GM19467 (cell line): ENCODE measurements at regions not wholly inside any gene's neighbourhood (a gene's known extent, or its start where the extent isn't known, plus 50 kb on each side); places are given as distances from the start of the nearest gene placed in this dataset.

Experiments used
- ATAC-seq: cut with Tn5 transposase; IDR thresholded peaks from one replicate; pipeline ENCODE4 v1.9.1; 2021; ENCODE audit warnings: mild to moderate bottlenecking, moderate library complexity; ENCODE audit not compliant: unreplicated experiment

GRCh38 chr12:130016986-130017385 is 113.2 kb upstream of the TMEM132D start:
- no peak for ATAC-seq

DNA sequence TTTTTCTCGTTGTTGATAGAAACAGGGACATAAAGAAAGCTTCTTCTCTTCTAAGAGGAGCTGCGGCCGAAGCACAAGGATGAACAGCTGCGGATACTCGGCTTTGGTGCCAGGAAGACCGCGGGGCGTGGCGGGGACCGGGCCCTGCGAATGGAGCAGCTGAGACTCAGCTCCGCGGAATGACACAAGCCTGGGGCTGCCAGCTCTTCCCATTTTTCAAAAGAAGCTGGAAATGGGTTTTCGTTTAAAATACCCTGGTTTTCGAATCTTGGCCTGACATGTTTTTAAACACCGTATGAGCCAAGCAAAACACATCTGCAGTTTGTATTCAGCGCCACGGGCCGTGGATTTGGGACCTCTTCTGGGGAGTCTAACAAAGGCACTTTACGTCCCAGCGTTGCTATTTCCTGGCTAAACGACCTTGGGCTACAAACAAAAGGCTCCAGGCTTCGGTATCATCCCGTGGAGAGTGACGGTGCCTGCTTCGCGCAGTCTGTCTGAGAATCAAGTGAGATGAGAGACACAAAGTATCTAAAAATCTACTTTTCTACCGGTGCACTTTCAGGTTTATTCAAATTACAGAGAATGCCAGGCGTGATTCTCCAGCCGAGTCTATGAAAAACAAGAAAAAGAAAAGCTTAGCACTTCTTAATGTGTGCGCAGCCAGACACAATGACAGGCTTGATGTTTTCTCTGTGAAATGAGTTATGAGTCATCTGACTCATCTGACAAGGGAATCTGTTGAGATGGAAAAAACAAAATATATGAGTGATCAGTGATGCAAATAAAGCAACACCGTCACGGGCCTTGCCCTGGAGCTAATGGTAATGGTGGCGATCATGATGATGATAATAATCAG is 114.0 kb upstream of the TMEM132D start:
- ATAC-seq: no peak

DNA sequence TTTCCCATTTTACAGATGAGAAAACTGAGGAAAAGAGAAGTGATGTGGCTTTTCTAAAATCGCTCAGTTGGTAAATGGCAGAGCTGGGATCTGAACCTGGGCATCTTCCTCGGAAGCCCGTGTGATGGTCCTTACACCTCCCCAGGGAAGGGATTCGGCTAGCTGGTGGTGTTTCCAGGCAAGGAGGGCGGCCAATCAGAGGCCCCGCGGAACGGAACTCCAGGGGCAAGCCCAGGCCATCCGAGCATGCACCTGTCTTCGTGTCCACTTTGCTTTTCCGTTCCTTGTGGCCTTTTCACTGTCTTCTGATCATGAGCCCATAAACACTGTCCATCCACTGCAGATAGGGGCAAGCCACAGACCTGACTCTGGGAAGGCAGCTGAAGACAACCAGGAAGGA is 114.8 kb upstream of the TMEM132D start:
- no peak for ATAC-seq

- ATAC-seq: no peak
Measured at GRCh38 chr12:130026608-130027176, 122.9 kb upstream of the TMEM132D start.

- ATAC-seq: no peak
Measured at GRCh38 chr12:130027798-130028197, 124.0 kb upstream of the TMEM132D start.

- no peak for ATAC-seq
Measured at GRCh38 chr12:130029151-130029550, 125.3 kb upstream of the TMEM132D start.

GRCh38 chr12:130031041-130031440 is 127.2 kb upstream of the TMEM132D start:
- no peak for ATAC-seq

DNA sequence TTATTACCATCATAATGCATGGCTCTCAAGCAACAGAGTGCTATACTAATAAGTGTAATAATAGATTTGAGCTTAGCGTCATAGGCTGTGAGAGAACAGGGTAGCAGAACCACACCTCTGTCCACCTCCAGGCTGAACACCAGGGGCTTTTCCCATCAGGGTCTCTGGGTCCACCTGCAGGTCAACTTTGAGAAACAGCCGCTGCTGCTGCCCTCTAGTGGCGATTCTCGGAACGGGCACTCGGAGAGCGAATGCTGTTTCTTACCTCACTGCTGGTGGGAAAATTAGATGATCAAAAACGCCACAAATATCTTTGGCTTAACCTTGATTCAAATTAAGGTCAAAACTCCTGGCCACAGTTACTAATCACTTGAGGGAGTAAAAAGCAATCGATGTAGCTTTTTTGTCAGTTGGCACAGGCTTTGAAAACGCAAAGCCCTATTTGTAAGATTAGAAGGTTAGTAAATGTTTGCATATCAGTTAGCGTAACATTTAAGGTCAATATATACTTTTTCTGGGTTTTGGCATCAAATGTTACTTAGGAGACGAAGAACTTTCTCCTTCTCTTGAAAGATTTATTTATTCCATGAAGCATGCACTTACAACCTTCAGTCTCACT is 127.9 kb upstream of the TMEM132D start:
- ATAC-seq: peak; percentile 73

GRCh38 chr12:130041983-130042812 is 120.1 kb upstream of the FZD10 start:
- ATAC-seq: no peak

DNA sequence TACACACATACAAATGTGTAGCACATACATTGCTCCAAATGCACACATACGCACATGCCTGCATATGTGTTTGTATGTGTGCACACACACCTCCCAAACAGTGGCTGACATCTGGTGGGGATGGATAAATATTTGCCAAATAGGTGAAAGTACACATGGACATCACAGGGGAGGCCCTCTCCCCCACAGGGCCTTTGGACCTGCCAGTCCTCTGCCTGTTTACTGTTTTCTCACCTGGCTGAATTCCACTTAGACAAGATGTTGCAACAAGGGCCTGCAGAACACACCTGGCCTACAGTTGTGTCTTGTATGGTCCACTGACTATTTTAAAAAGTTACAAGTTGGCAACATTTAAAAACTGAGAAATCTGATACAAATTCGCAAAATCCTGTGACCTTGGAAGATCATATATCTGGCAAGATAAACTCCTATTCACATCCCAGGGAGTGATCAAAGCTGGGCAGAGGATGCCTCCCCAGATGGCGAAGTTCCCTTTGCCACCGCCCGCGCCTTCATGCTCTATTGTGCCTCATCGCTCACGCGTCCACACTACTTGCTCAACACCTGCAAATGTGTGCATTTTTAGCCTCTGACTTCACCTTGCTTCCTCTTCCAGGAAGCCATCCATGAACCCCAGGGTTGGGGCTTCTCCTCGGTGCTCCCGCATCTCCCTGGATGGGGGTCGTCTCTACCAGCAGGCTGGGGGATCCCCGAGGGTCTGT is 118.4 kb upstream of the FZD10 start:
- no peak for ATAC-seq

DNA sequence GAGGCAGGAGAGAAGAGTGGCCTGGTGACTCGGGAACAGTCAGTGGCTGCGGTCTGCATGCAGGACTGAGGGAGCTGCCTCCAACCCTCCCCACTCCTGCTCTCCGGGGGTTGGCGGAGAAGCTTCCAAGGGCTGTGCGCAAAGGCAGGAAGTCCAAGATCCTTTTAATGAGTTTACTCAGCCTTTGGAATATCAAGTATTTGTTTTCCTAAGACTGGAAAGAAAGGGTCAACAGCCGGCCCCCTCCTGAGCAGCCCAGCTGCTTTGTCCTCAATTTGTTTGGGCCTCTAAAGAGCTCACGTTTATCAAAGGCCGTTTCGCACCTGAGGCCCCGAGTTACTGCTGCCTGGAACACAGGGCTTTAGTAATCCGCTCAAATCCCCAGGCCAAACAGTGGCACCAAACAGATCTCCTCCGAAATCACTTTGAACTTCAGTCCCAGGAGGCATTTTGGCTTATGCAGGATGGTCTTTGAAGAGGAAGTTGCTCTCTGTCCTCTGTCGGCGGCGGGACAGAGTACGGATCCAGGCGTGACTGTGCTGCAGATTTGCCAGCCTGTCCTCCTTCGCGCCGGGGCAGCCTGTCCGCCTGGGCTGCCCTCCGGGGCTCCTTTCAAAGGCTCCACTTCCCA is 117.2 kb upstream of the FZD10 start:
- ATAC-seq: no peak

GRCh38 chr12:130049666-130050065 is 112.6 kb upstream of the FZD10 start:
- no peak for ATAC-seq

GRCh38 chr12:130051900-130052299 is 110.4 kb upstream of the FZD10 start:
- ATAC-seq: no peak

- ATAC-seq: no peak
Measured at GRCh38 chr12:130053651-130054069, 108.6 kb upstream of the FZD10 start.

GRCh38 chr12:130054803-130055202 is 107.5 kb upstream of the FZD10 start:
- ATAC-seq: no peak

- ATAC-seq: no peak
Measured at GRCh38 chr12:130058926-130059472, 103.3 kb upstream of the FZD10 start.

- no peak for ATAC-seq
Measured at GRCh38 chr12:130063866-130064265, 98.4 kb upstream of the FZD10 start.

GRCh38 chr12:130064999-130065398 is 97.3 kb upstream of the FZD10 start:
- no peak for ATAC-seq

DNA sequence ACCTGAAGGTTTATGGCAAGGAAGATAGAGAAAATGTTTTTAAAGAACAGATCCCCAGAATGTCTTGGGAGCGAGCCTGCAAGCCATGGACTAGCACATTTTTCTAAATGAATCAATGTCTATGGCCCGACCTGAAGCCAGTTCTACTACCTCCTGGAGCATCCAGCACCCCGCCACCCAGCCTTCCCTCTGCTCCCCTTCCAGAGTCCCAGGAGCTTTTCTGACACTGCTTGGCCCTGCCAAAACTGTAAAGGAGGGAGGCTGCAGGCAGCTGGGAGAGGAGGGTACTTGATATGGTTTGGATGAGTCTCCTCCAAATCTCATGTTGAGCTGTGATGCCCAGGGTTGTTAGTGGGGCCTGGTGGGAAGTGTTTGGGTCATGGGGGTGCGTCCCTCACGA is 95.5 kb upstream of the FZD10 start:
- ATAC-seq: no peak

GRCh38 chr12:130068741-130069140 is 93.5 kb upstream of the FZD10 start:
- ATAC-seq: no peak
